ENCODE measurements at regions not wholly inside any gene's neighbourhood (a gene's known extent, or its start where the extent isn't known, plus 50 kb on each side); places are given as distances from the start of the nearest gene placed in this dataset.

DNA sequence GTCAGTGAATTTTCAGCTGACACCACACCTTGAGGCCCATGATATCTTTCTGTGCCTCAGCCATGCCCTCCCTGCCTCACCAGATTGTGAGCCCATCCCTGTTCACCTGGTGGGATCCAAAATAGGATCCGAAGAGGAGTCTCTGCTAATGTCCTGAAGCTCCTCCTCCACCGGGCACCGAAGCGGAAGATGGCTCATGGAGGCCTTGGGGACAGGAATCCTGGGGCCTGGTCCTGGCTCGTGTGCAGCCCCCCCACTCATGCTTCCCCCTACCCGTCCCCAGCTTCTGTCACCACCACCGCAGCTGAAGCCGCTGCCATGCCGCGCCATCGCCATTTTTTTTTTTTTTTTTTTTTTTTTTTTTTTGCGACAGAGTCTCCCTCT, 1683.4 kb downstream of the TP53TG3F start:
- TF ChIP-seq CTCF (IDR thresholded peaks at IDR 0.05; ENCODE audit: low read length): no peak
- no peak for TF ChIP-seq EZH2 (IDR thresholded peaks at IDR 0.05; ENCODE audit: borderline replicate concordance, low read length)
- Histone ChIP-seq H3K4me2 (ENCODE audit: low read length) (no peak overlapping the region), H3K27me3 (ENCODE audit: insufficient read depth, low read length) (no peaks in the 10 kb centered on the region), H3K79me2 (ENCODE audit: insufficient read depth, low read length) (no peaks in the 10 kb centered on the region), H3K36me3 (ENCODE audit: insufficient read depth, low read length) (no peaks in the 10 kb centered on the region), H2AFZ (ENCODE audit: low read length) (no peak overlapping the region), H3K9ac (ENCODE audit: low read length) (no peak overlapping the region), H3K9me3 (ENCODE audit: low read length) (no peaks in the 10 kb centered on the region), H3K27ac (ENCODE audit: low read depth, low read length, poor library complexity, severe bottlenecking) (no peak overlapping the region), H3K4me1 (ENCODE audit: insufficient read depth, low read length, severe bottlenecking) (no peaks in the 10 kb centered on the region), H4K20me1 (ENCODE audit: insufficient read depth, low read length) (no peaks in the 10 kb centered on the region), H3K9me2 (ENCODE audit: low read depth, low read length) (no peaks in the 10 kb centered on the region), H3K4me3 (ENCODE audit: low read depth, low read length, poor library complexity, severe bottlenecking) (no peak overlapping the region), H3F3A (ENCODE audit: insufficient read depth, low read length) (no peaks in the 10 kb centered on the region)

DNA sequence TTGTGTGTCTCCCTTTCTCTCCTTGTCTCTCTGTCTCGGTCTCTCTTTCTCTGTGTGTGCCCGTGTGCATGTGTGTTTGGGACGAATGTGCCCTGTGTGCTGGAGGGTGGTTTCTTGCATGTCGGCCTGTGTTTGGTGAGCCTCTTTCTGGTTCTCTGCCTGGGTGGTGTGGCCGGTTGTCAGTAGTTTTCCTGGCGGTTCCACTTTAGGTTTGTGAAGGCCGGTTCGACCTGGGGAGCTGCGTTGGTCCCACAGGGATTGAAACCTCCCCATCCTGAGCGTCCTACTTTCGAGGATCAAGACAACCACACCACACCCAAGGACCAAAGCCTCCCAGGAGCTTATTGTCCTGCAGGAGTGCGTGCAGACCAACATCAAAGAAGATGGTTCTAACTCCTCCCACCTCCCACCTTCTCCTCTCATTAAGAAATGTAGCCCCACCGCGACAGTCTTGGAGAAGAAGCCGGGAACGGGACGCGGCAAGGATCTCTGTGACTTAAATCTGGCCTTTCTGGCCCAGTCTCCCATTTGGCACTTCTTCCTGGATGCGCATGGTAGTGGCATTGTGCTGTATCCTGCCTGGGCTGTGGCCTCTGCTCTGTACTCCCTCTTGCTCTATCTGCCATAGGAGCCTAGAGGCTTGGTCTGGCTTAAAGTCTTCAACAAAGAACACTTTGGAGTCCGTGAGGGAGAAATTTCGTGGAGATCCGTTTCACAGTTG, 1685.0 kb downstream of the TP53TG3F start:
- no peak overlapping the region for H3K9ac ChIP-seq (ENCODE audit: low read length)
- no peak overlapping the region for H3K4me3 ChIP-seq (ENCODE audit: low read depth, low read length, poor library complexity, severe bottlenecking)
- H3K79me2 ChIP-seq (ENCODE audit: insufficient read depth, low read length): no peaks in the 10 kb centered on the region
- no peaks in the 10 kb centered on the region for H3K36me3 ChIP-seq (ENCODE audit: insufficient read depth, low read length)
- no peak overlapping the region for H3K4me2 ChIP-seq (ENCODE audit: low read length)
- H3F3A ChIP-seq (ENCODE audit: insufficient read depth, low read length): no peaks in the 10 kb centered on the region
- H3K27me3 ChIP-seq (ENCODE audit: insufficient read depth, low read length): no peaks in the 10 kb centered on the region
- H3K9me3 ChIP-seq (ENCODE audit: low read length): no peaks in the 10 kb centered on the region
- no peaks in the 10 kb centered on the region for H4K20me1 ChIP-seq (ENCODE audit: insufficient read depth, low read length)
- no peaks in the 10 kb centered on the region for H3K4me1 ChIP-seq (ENCODE audit: insufficient read depth, low read length, severe bottlenecking)
- no peak for TF ChIP-seq CTCF (IDR thresholded peaks at IDR 0.05; ENCODE audit: low read length)
- no peak for TF ChIP-seq EZH2 (IDR thresholded peaks at IDR 0.05; ENCODE audit: borderline replicate concordance, low read length)
- no peaks in the 10 kb centered on the region for H3K9me2 ChIP-seq (ENCODE audit: low read depth, low read length)
- H3K27ac ChIP-seq (ENCODE audit: low read depth, low read length, poor library complexity, severe bottlenecking): no peak overlapping the region
- H2AFZ ChIP-seq (ENCODE audit: low read length): no peak overlapping the region

GRCh38 chr16:35146031-35146710, 1686.8 kb downstream of the TP53TG3F start:
- Histone ChIP-seq H3K9me3 (ENCODE audit: low read length) (no peaks in the 10 kb centered on the region), H3F3A (ENCODE audit: insufficient read depth, low read length) (no peaks in the 10 kb centered on the region), H3K36me3 (ENCODE audit: insufficient read depth, low read length) (no peaks in the 10 kb centered on the region), H3K9me2 (ENCODE audit: low read depth, low read length) (no peaks in the 10 kb centered on the region), H3K9ac (ENCODE audit: low read length) (no peak overlapping the region), H3K4me2 (ENCODE audit: low read length) (no peak overlapping the region), H3K27me3 (ENCODE audit: insufficient read depth, low read length) (no peaks in the 10 kb centered on the region), H3K79me2 (ENCODE audit: insufficient read depth, low read length) (no peaks in the 10 kb centered on the region), H4K20me1 (ENCODE audit: insufficient read depth, low read length) (no peaks in the 10 kb centered on the region), H2AFZ (ENCODE audit: low read length) (no peak overlapping the region), H3K4me3 (ENCODE audit: low read depth, low read length, poor library complexity, severe bottlenecking) (no peak overlapping the region), H3K27ac (ENCODE audit: low read depth, low read length, poor library complexity, severe bottlenecking) (no peak overlapping the region), H3K4me1 (ENCODE audit: insufficient read depth, low read length, severe bottlenecking) (no peaks in the 10 kb centered on the region)
- no peak for TF ChIP-seq CTCF (IDR thresholded peaks at IDR 0.05; ENCODE audit: low read length)
- TF ChIP-seq EZH2 (IDR thresholded peaks at IDR 0.05; ENCODE audit: borderline replicate concordance, low read length): no peak

All from OCI-LY1 (cell line).